ENCODE measurements at regions not wholly inside any gene's neighbourhood (a gene's known extent, or its start where the extent isn't known, plus 50 kb on each side); places are given as distances from the start of the nearest gene placed in this dataset.
"Not testable (repeated sequence)": the region's sequence is repeated elsewhere in the genome, so short reads cannot be mapped to it uniquely, and the experiment has no call there.

DNA sequence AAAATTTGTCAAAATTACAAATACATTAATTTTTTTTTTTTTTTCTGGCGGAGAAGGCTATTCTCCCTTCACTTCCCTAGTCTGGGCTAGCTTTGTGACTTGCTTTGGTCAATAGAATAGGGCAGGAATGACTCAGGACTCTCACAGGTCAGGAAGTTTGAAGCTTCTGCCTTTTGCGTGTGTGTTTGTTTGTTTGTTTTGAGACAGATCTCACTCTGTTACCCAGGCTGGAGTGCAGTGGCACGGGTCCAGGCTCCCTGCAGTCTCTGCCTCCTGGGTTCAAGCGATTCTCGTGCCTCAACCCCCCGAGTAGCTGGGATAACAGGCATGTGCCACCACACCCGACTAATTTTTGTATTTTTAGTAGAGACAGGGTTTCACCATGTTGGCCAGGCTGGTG is 55.9 kb upstream of the USP9X start:
- peaks cover 5% of the 10 kb centered on the region for H3K9me3 Mint-ChIP-seq
- H3K36me3 Mint-ChIP-seq: no peaks in the 10 kb centered on the region
- H3K4me3 Mint-ChIP-seq: no peak overlapping the region
- no peaks in the 10 kb centered on the region for H3K27me3 Mint-ChIP-seq
- TF ChIP-seq, protein P1, sequence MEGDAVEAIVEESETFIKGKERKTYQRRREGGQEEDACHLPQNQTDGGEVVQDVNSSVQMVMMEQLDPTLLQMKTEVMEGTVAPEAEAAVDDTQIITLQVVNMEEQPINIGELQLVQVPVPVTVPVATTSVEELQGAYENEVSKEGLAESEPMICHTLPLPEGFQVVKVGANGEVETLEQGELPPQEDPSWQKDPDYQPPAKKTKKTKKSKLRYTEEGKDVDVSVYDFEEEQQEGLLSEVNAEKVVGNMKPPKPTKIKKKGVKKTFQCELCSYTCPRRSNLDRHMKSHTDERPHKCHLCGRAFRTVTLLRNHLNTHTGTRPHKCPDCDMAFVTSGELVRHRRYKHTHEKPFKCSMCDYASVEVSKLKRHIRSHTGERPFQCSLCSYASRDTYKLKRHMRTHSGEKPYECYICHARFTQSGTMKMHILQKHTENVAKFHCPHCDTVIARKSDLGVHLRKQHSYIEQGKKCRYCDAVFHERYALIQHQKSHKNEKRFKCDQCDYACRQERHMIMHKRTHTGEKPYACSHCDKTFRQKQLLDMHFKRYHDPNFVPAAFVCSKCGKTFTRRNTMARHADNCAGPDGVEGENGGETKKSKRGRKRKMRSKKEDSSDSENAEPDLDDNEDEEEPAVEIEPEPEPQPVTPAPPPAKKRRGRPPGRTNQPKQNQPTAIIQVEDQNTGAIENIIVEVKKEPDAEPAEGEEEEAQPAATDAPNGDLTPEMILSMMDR (conservative IDR thresholded peaks at IDR 0.05): no peak
- H3K27ac Mint-ChIP-seq: no peak overlapping the region
- DNase-seq (ENCODE audit: extremely low spot score, unreplicated experiment): no peak
- peaks cover 18% of the 10 kb centered on the region for H3K4me1 Mint-ChIP-seq (ENCODE audit: unreplicated experiment)

DNA sequence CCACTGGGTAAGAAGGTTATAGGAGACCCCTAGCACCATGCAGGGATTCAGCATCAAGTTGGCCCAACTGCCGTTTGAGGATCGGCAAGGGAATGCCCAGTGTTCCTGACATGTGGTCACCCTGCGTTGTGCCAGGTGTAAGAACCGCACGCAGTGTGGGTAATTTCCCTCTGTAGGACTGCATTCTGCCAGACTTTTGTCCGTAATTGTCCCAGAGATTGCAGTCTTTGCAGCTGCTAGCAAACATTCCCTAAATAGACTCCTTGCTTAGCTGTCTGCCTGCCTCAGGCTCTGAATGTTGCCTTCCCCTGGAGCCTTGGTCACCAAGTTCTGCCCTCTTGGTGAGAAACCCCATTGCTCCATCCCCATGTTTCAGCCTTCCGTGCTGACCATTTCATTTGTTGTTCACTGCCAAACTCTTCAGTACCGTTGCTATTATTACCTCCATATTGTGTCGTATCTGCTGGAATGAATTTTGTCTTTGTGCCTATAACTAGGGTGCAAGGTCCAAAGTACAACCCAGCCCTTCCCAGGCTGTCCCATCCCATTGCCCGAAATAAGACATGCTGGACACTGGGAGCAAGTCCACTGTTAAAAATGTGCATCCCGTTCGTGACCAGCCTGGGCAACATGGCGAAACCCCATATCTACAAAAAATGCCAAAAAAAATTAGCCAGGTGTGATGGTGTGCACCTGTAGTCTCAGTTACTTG is 53.8 kb upstream of the USP9X start:
- Mint-ChIP-seq H3K4me1 (ENCODE audit: unreplicated experiment) (peaks cover 12% of the 10 kb centered on the region), H3K27ac (no peak overlapping the region), H3K4me3 (no peak overlapping the region), H3K36me3 (no peaks in the 10 kb centered on the region), H3K27me3 (no peaks in the 10 kb centered on the region), H3K9me3 (peaks cover 5% of the 10 kb centered on the region)
- TF ChIP-seq, protein P1 (conservative IDR thresholded peaks at IDR 0.05): no peak
- DNase-seq (ENCODE audit: extremely low spot score, unreplicated experiment): no peak

DNA sequence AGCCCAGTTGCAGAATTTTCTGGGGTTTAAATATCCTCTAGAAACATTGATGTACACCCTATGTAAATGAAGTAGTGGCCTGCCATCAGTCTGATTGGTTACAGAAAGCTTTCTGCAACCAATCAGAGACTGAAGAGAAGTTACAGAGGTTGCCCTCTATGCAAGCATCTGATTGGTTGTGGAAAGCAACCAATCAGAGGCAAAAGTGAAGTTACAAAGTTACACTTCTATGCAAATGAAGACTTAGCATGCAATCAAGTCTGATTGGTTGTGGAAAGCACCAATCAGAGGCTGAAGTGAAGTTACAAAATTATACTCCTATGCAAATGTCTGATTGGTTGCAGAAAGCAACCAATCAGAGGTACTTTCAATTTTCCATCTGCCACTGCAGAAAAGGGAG is 51.9 kb upstream of the USP9X start:
- H3K27ac Mint-ChIP-seq: no peak overlapping the region
- DNase-seq (ENCODE audit: extremely low spot score, unreplicated experiment): no peak
- TF ChIP-seq, protein P1 (conservative IDR thresholded peaks at IDR 0.05): no peak
- H3K36me3 Mint-ChIP-seq: no peaks in the 10 kb centered on the region
- H3K9me3 Mint-ChIP-seq: peaks cover 5% of the 10 kb centered on the region
- no peak overlapping the region for H3K4me3 Mint-ChIP-seq
- H3K4me1 Mint-ChIP-seq (ENCODE audit: unreplicated experiment): no peaks in the 10 kb centered on the region
- no peaks in the 10 kb centered on the region for H3K27me3 Mint-ChIP-seq

DNA sequence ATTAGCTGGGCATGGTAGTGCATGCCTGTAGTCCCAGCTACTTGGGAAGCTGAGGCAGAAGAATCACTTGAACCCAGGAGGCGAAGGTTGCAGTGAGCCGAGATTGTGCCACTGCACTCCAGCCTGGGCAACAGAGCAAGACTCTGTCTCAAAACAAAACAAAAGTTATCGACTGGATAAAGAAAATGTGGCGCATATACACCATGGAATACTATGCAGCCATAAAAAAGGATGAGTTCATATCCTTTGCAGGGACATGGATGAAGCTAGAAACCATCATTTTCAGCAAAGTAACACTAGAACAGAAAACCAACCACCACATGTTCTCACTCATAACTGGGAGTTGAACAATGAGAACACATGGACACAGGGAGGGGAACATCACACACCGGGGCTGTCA is 50.3 kb upstream of the USP9X start:
- not testable (repeated sequence) for H3K36me3 Mint-ChIP-seq; H3K4me3 Mint-ChIP-seq; H3K9me3 Mint-ChIP-seq; DNase-seq (ENCODE audit: extremely low spot score, unreplicated experiment); H3K4me1 Mint-ChIP-seq (ENCODE audit: unreplicated experiment); H3K27me3 Mint-ChIP-seq
- H3K27ac Mint-ChIP-seq: peak overlapping the region; percentile 43

Measured in type B pancreatic cell (in vitro differentiated cells).